HepG2 (cell line): ENCODE measurements at regions not wholly inside any gene's neighbourhood (a gene's known extent, or its start where the extent isn't known, plus 50 kb on each side); places are given as distances from the start of the nearest gene placed in this dataset.
"Not testable (repeated sequence)": the region's sequence is repeated elsewhere in the genome, so short reads cannot be mapped to it uniquely, and the experiment has no call there.

ENCODE experiments used
- AGO2 ChIP-seq: fragments of 200-400 bp; formaldehyde crosslinking; optimal IDR thresholded peaks from 2 replicates; pipeline ENCODE3; 2017; ENCODE audit warnings: mild to moderate bottlenecking, low read depth, low read length, moderate library complexity
- FOXA3 ChIP-seq: IDR thresholded peaks from 2 replicates; pipeline ENCODE4 v1.6.1; 2016; ENCODE audit warnings: missing genetic modification reagents, missing compliant biosample characterization

DNA sequence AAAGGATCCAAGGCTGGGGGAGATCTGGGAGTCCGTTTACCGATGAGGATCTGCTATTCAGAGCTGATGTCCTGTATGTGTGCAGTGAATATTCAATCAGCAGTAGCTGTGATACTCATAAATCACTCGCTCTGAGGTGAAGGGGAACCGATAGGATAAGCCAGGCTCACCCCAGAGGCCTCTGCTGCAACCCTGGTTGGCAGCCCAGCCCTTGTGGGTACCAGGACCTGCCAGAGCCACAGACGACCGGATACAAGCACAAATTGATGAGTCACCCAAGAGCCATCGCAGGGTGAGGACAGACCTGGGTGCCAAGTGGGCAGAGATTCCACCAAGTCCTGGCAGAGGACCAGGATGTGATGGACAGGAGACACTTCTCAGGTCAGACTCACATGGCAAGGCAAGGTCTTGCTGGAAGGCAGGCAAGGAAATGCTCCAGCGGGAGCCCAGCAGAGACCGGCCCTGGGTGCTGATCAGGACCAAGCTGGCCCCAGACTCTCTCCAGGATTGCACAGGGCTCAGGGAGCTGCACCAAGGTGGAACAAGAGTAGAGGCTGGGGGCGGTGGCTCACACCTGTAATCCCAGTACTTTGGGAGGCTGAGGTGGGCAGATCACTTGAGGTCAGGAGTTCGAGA, 112.2 kb upstream of the ZNF479 start:
- TF ChIP-seq FOXA3, AGO2: not testable (repeated sequence)
